ENCODE measurements at regions not wholly inside any gene's neighbourhood (a gene's known extent, or its start where the extent isn't known, plus 50 kb on each side); places are given as distances from the start of the nearest gene placed in this dataset.

DNA sequence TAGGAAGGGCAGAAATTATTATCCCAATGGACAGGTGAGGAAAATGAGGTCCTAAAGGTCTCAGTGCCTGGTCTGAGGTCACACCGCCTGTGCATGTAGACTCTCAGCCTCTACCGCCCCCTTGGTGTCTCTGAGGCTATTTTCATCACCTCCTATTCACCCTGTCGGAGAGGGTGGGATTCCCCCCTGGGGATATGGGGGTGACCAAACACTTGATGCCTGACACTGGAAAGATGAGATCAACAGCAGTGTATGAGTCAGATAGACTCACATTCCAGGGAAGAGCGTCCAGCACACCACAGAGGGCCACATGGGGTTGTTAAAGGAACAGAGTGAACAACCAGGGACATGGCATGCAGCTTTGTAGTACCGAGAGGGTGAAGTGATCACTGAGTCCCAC, 199.7 kb downstream of the SMAD2 start:
- Histone ChIP-seq H3K27ac (no peak overlapping the region), H3K4me1 (no peaks in the 10 kb centered on the region), H3K4me3 (no peak overlapping the region), H3K27me3 (no peaks in the 10 kb centered on the region), H3K9me3 (no peaks in the 10 kb centered on the region), H3K36me3 (no peaks in the 10 kb centered on the region)
- TF ChIP-seq CTCF (IDR thresholded peaks at IDR 0.05): no peak
- intact Hi-C loops (cut with DNase I): loop anchor here in 1 of 3 donors (10.0 kb wide), 1 partner anchor 506 kb away; no protein-coding TSS in a partner anchor
- DNase-seq (no peak), ATAC-seq (no peak), FAIRE-seq (no peak)
- 63 to 69% methylated on average over 5 of the region's 5 CpGs for WGBS, 2 donors

DNA sequence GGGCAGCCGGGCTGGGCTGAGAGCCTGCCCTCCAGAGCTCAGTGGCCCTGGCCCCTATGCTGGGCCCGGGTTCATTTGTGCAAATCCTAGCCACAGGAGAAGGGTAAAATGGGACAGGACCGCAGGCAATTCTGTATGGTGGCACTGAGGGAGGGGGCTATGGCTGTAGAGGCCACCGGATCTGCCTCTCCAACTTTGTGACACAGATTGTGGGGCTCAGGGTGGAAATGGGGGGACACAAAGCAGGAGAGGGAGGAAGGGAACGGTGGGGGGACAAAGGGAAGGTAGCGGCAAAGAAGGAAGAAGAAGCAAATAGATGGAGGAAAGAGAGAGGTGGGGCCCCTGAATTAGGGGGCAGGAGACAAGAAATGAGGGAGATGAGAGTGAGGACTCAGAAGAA, 201.1 kb downstream of the SMAD2 start:
- Histone ChIP-seq H3K4me3 (no peak overlapping the region), H3K27me3 (no peaks in the 10 kb centered on the region), H3K36me3 (no peaks in the 10 kb centered on the region), H3K4me1 (no peaks in the 10 kb centered on the region), H3K9me3 (no peaks in the 10 kb centered on the region), H3K27ac (no peak overlapping the region)
- WGBS, 2 donors: 73 to 82% methylated on average over 6 of the region's 6 CpGs
- ATAC-seq: no peak
- intact Hi-C loops (cut with DNase I): no loop called here
- DNase-seq: no peak
- no peak for TF ChIP-seq CTCF (IDR thresholded peaks at IDR 0.05)
- no peak for FAIRE-seq

DNA sequence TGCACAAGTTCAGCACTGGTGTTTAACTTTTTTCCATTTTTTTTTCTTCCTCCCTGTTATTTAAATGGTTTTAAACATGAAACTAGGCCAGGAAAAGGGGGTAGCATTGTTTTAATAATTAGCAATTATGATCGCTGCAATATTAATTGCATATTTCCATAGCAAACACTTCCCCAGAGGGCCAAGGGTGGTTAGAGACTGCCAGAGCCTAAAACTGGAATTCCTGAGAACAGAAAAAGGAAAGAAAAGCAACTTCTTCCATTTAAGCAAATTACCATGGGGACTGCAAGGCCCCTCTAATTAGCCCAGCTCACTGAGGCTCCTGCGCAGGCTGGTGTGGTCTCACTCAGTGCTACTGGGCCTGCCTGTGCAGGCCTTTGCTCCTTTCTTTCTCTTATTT, 201.5 kb downstream of the SMAD2 start:
- Histone ChIP-seq H3K4me1 (no peaks in the 10 kb centered on the region), H3K9me3 (no peaks in the 10 kb centered on the region), H3K27me3 (no peaks in the 10 kb centered on the region), H3K36me3 (no peaks in the 10 kb centered on the region), H3K4me3 (no peak overlapping the region), H3K27ac (no peak overlapping the region)
- ATAC-seq (no peak), FAIRE-seq (no peak), DNase-seq (no peak)
- no peak for TF ChIP-seq CTCF (IDR thresholded peaks at IDR 0.05)
- intact Hi-C loops (cut with DNase I): no loop called here
- WGBS, 2 donors: 89 to 92% methylated on average over 2 of the region's 2 CpGs

DNA sequence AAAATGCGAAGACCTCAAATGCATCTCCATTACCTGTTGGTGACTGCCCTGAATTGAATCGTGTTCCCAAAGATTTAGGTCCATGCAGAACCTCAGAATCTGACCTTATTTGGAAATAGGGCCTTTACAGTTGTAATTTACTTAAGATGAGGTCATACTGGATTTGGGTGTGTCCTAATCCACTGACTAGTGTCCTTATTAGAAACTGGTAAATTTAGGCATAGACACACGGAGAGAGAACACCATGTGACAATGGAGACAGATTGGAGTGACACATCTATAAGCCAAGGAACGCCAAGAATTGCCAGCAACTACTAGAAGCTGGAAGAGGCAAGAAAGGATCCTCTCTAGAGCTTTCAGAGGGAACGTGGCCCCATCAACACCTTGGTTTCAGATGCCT, 203.1 kb downstream of the SMAD2 start:
- Histone ChIP-seq H3K4me3 (no peak overlapping the region), H3K36me3 (no peaks in the 10 kb centered on the region), H3K9me3 (no peaks in the 10 kb centered on the region), H3K4me1 (no peaks in the 10 kb centered on the region), H3K27ac (no peak overlapping the region), H3K27me3 (no peaks in the 10 kb centered on the region)
- no peak for TF ChIP-seq CTCF (IDR thresholded peaks at IDR 0.05)
- 63 to 71% methylated on average over 5 of the region's 5 CpGs for WGBS, 2 donors
- FAIRE-seq (no peak), ATAC-seq (no peak), DNase-seq (no peak)
- intact Hi-C loops (cut with DNase I): no loop called here

GRCh38 chr18:47726550-47726949, 203.9 kb downstream of the SMAD2 start:
- 50 to 57% methylated on average over 1 of the region's 1 CpG for WGBS, 2 donors
- intact Hi-C loops (cut with DNase I): no loop called here
- Histone ChIP-seq H3K36me3 (no peaks in the 10 kb centered on the region), H3K27me3 (no peaks in the 10 kb centered on the region), H3K4me1 (no peaks in the 10 kb centered on the region), H3K4me3 (no peak overlapping the region), H3K27ac (no peak overlapping the region), H3K9me3 (no peaks in the 10 kb centered on the region)
- DNase-seq (no peak), ATAC-seq (no peak), FAIRE-seq (no peak)
- no peak for TF ChIP-seq CTCF (IDR thresholded peaks at IDR 0.05)
